ENCODE measurements at regions not wholly inside any gene's neighbourhood (a gene's known extent, or its start where the extent isn't known, plus 50 kb on each side); places are given as distances from the start of the nearest gene placed in this dataset.

DNA sequence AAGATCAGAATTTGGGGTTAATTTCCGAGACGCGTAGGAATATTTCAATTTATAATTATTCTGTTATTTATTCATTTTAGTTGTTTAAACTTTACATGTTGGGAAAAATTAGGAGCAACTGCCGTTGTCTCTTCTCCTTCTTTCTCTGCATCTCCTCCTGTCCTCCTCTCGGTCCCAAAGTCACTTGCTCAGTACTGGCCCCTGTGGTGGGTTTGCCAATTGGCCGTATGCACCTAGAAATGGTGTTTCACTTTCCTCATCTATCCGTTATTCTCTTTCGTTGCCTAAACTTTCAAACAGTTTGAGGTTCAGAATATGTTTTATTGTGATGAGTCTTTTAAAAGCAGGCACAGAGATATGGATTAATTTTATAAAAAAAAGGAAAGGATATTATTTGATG is 517.9 kb downstream of the PLCL1 start:
- DNase-seq: no peak

DNA sequence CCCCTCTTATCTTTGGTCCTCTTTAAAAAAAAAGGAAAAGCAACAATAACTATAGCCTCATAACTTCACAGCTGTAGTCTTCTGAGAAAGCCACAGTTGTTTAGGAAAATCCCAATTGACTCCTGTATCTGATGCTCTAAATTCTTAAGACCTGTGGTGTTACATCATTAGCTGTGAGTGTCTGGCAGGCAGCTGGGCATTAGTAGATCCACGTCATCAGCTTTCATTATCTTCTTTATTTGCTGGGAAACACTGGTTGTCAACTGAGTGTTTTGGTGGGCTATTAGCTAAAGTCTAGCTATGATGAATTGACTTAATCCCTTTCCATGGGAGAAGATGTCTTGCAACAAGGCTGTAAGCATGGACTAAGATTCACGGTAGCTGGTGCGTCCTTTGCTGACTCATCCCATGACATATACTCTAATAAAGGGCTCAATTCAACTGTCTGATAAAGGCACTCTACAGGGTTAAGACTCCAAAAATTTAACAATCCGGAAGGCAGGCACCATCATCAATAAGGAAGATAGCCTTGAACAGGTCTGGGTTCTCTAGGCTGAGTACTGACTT is 517.2 kb downstream of the PLCL1 start:
- no peak for DNase-seq

DNA sequence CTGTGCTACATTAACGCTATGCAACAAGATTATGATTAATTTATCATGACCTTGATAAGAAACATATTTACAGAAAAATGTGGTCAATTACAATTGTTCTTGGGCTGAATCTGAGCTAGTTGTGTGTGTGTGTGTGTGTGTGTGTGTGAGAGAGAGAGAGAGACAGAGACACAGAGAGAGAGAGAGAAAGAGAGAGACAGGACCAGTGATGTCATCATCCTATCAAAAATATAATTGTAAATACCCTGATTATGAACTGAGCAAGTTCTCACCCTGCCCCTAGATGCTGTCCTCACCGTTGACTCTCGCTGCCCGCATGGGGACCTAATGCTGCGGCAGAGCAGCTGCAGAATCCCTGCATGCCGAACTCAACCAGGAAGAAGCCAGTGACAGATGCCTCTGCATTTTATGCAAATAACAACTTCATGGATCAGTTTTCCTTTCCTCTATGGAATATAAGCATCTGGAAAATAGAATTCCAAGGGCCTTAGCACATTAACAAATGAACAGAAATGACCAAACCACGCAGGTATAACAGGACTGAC is 512.5 kb downstream of the PLCL1 start:
- no peak for DNase-seq

DNA sequence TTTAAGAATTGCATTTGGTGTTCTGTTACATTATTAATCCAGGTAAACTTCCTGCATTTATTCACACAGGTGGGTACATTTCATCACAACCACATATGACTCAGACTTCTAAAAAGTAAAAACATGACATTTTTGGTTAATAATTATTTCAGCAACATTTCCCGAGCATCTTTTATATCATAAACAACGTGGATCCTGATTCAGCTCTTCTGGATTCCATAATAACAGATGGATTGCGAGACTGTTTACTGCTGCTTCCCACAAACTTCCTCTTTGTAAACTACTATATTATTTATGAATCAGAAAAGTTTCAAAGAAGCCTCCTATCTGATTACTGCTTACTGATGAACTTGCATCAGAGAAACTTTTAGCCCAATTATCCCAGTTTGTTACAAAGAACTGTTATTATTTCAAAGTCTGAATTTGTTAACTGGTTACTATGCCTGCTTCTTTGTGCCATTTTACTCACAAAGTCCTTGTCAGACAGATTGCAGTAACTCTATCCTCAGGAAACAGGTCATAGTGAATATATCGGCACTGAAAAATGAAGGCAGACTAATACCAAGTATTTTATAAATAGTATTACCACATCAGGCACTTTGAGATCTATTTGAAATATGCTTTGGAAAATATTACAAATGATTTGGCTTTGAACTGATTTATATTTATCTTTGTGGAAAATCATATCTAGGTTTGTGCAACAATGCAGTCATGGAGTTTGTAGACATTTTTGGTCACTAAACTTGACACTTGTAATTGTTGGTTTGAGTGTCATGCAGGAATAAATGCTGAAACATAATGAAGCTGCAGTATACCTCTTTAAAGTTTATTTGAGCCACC is 511.6 kb downstream of the PLCL1 start:
- no peak for DNase-seq

DNA sequence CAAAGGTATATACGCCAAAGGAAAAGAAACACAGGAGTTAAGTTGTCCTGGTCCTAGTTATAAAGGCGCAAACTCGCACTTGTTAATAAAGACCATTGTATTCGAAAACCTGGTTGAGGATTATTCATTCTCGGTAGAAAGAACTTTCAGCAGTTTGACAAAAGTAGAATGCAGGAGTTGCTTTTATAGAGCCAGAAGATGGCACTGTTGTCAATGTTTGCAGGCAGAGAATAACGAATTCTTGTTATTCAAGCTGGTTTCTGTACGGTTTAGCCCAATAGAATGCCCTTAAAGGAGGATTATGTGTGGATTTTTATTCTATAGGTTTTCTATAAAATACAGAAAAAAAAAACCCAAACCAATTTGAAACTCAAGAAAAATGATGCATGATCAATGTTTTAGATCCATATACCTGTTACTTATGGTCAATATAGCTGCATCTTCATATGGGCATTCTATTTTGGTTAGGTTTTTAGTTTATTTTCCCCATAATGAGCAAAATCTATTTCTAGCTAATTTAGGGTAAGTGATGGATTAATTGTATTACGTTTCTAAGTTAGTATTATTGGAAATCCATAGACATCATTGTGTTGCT is 510.3 kb downstream of the PLCL1 start:
- peak in 3 of 6 experiments; percentile 13 to 54 (median 34) for DNase-seq

DNA sequence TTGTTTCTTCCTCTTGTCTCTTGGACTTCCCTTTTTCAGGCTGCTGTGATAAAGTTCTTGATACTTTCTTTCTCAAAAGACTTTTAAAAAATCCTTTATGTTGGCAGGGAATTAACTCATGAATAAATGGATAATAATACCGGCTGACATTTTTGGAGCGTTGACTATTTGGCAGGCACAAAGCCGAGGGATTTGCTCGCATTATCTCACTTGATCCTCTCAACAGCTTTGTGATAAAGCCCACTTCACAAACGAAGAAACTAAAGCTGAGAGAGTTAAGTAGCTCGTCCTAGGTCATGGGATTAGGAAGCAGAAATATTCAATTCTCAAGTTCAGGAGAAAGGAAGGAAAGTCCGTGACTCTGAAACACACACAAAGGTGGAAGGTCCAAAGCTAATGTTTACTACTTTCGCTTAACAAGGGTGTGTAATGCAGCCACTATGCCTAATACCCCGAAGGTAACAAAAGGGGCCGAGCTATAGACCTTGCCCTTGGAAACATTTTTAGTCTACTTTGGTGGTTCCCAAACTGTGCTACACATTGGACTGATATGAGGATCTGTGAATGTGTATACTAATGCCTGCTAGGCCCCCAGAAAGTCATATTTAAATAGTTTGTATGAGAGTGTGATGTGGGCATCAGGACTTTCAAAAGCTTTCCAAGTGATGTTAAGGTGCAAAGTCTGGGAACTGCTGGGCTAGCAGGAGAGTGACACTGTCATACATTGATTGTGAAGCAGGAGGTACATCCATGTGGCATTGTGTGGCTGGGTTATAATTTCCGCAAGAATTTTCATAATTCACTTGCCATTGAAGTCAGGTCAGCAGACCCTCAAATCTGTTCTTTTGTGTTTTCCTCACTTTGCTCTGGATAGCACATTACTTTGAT is 508.4 kb downstream of the PLCL1 start:
- no peak for DNase-seq

DNA sequence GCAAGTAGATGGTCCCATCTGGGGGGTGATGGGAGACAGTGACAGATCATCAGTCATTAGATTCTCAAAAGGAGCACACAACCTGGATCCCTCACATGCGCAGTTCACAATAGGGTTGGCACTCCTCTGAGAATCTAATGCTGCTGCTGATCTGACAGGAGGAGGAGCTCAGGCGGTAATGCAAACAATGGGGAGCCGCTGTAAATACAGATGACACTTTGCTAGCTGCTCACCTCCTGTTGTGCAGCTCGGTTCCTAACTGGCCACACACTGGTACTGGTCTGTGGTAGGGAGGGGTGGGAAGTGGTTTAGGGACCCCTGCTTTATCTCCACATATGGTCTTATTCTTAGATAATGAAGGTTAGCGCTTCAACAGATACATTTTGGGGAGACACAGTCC is 506.6 kb downstream of the PLCL1 start:
- no peak for DNase-seq

DNA sequence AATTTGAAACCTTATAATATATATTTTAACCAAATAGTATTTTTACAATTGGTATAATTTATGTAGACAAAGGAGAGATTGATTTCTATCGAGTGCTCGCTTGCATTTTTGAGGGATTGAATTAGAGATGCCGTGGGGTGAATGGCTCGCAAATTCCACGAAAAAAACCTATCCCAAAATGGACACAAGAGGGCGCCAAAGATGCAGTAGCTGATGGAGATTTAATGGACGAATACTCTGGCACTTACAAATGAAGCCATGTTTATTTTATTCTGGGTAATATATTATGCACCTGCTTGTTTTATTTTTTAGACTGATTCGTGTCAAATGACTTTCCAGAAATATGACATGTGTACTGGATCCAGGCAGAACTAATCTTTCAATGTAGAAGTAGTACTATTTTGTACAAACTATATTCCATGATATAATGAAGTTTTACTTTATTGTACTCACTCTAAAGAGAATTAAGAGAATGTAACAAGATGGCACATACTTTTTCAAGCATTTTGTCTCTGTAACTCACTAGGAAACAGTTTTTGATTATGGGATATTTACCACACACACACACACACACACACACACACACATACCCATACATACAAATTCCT is 505.4 kb downstream of the PLCL1 start:
- peak in 5 of 6 experiments; percentile 5 to 69 (median 15) for DNase-seq

DNA sequence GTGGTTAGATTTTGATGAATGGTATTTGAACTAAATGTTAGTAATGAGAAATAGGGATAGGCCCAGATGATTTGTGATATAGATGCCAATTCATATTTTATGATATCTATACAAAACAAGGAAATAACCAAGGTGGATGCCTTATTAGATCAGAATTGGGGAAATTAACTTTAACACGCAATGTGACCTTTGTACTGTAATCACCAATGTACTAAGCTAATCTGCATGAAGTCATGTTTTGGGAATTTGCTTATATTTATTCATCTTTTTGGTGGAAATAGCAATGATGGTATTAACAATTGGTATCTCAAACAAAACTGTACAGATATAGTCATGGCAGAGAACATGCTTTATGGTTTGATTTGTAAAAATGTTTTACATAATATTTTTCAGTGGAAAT is 504.7 kb downstream of the PLCL1 start:
- DNase-seq: no peak

DNA sequence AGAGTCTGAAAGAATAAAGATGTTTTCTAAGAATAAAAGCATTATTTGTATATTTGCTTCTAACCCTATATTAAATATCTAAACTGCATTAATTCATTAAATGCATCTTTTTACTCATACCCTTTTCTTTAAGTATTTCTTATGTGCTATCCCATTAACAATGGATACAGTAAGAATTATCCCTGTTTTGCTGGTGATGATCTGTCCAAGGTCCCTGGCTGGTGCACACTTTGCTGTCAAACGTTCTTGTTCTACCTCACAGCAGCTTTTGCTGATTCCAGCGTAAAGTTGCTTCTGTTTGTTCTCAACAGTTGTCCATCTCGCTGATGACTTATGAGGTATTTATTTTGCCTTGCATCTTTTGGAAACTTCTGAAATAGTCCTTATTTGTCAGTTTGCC is 504.0 kb downstream of the PLCL1 start:
- no peak for DNase-seq

DNA sequence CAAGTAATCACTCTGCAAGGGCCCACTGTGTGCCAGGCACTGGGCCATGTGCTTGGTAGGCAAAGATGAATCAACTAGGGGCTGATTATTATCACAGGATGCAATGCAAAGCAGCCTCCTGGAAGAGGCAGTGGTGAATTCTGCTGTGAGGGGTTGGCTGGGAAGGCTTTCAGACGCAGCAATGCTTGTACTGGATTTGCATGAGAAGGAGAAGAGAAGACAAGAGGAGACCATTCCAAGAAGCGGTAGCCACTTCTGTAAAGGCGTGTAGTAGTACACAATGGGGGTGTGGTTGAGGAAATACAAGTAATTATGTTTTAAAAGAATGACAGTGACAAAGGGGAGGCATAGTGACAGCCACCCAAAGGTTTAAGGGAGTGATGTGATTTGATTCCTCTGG is 502.7 kb downstream of the PLCL1 start:
- no peak for DNase-seq

DNA sequence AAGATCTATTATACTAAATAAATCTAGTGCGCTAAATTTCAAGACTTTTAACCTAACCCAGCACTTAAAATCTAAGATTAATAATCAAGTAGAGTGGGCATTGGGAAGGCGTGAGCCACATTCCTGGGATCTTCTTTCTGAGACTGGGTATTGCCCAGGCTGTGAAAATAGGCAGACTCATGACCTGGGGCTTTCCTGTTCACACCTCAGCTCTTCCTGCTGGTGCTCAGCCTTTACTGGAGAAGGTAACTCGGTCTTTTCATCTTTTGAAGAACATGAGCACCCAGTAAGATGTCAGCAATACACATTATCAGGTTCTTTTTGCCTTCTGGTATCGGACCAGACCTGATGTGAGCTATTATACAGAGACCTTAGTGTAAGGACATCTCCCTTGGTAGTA is 500.5 kb downstream of the PLCL1 start:
- DNase-seq: no peak

DNA sequence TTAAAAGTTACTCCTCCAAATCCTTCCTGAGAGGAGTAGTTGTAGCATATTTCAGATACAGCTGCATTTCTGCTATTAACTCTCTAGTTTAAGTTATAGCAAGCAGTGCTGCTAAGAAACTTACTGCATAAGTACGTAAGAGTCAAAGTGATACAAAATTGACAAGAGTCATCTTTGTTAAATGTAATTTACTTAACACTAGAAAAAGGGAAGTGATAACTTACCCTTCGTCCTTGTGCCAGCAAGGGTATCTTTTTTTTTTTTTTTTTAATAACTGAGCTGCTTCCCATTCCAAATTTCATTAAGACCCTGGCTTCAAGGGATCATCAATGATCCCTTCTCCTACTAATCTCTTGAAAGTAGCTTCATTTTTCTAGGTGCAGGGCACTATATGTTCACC is 493.0 kb downstream of the PLCL1 start:
- DNase-seq: no peak

DNA sequence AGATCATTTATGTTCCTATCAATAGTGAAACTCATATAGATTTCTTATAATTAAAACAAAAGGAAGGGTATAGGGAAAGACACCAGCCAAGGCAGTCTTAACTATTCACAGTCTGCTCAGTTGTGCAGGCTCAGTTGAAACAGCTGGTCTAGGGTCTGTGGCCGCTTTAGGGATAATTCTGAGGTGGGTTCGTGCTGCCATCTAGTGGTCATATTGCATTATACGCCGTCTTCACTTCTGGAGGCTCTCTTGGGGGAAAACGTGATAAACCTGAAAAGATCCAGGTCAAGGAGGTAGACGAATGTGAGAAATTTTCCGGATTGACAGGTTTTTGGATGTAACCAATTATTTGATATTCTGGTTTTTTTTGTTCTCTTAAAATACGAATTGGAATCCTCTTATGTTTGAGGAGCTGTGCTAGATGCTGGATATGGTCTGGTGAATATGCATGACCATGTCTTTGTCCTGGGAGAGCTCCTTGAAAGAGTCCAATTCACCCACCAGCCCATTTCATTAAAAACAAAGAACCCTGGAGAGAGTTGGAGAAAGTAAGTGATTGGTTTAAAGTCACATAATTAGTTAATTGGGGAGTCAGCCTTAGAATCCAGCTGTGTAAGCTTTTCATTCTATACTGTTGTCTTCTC is 492.4 kb downstream of the PLCL1 start:
- peak; percentile 7 to 76 (median 40) for DNase-seq

DNA sequence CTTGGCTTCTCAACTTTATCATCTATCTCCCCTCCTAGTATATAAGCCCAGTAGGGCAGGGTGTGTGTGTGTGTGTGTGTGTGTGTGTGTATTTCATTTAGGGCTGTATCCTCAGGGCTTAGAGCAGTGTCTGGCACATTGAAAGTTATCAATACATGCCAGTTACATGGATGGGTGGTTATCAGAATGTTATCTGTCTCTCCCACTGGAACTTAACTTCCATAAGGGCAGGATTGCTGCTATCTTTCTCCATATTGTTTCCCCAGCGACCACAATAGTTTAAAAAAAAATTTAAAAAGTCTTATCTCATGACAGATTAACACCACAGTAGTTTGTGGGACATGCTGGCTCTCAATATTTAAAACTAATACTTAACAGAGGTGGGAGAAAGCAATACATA is 488.9 kb downstream of the PLCL1 start:
- no peak for DNase-seq

DNA sequence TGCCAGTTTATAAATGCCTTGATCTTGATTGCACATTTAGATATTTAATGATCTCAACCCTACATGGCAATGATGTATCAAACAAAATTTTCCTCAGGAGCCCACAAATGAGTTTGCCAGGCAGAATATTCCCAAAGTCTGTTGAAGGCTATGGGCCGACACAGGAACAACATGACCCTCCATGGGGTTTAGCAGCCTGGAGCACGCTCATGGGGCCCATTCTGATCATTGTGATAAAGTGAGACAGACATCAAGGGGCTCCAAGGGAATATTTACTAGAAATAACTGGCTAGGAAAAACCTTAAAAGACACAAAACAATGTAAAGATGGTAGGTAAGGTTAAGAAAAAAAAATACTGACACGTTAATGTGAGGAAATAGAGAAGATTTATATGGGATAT is 485.4 kb downstream of the PLCL1 start:
- DNase-seq: no peak

DNA sequence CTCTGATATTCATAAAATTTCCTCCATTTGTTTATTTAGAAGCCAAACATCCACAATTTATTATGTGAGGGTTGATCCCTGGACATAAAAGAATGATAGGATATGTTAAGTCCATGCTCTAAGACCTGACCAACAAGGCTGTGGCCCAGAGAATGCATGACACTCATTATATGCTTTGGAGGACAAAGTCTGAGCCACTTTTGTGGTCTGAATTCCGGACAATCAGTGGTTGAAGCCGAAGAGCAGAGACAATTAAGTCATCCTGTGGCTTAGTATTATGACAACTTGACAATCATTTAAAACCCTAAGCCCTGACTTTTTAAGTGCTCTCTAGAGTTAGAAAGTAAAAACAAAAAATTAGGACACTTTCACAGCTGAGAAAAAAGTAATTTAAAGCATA is 483.3 kb downstream of the PLCL1 start:
- DNase-seq: no peak

DNA sequence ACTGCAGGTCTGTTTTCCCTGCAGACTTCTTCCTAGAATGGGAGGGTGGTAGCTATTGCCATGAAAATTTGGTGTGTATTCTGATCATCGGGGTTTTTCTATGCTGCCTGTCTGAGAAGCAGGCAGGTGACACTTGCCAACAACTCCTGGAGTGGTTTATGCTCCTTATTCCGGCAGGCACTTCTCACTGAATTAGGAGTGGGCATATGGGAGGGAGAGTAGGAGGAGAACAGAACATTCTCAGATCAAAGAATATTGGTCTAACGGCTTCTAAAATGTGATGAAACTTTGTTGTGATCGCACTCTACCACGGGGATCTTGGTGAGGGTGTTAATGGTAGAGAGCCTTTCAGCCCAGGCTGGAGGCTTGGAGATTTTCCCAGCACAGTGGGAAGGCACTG is 480.8 kb downstream of the PLCL1 start:
- DNase-seq: no peak

DNA sequence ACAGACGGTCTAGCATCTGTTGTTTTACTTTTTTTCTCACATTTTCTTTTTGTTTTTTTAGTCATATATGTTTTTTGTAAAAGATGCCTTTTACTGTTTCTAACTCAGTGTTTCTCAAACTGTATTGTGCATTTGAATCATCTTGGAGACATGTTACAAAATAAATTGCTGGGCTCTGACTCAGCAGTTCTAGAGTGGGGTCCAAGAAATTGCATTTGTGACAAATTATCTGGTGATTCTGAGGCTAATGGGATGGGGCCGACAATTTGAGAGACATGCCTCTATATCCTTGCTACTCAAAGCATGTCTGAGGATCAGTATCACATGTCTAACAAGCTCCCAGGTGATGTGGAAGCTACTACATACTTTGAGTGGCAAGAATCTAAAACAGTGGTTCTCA is 478.8 kb downstream of the PLCL1 start:
- no peak for DNase-seq

DNA sequence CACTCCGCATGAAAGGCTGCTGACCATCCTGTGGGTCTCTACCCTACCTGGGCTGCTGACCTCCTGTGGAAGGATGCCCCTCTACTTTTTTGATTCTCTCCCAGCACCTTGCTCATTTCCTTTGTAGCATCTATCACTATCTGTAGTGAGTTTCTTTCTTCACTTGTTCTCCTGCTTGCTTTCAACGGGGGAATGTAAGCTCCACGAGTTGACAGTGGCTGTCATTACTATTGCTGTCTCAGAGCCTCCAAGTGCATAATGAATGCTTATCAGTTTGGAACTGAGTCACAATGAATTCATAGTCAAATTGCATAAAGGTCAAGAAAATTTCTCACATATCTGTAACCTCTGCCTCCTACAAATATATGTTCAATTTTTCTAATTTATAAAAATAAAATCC is 477.7 kb downstream of the PLCL1 start:
- DNase-seq: no peak

DNA sequence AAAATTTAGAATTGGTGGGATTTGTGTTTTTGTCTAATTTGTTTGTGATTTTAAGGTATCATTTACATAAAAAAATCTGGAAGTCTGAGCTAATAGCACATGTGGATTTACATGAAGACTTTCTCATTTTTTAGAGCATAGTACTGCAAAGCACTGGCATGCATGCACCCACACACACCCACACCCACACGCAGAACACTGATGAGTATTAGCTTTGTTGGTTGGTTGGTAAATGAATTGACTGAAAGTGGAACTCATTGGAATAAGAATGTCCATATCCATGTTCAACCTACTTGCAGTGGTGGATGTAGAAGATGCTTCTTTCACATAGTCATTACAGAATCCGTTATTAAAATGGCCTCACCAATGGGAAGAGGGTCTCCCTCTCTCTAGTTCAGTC is 475.8 kb downstream of the PLCL1 start:
- no peak for DNase-seq

DNA sequence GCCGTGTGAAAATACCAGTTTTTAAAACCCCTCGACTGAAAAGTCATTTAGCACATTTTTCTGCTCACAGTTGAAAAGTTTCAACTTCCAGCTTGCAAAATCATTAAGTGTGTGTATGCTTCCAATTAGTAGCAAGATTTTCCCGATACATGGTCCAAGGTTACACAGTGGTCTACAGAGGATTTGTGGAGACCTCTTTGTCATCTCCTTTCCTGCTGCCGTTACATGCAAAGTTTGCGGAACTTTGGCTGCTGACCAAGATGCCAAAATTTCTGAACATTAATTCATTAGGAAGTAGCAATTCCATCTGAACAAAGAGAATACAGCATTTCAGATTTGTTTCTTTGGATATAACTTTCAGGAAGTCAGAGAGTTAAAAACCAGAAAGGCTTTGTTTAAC is 474.6 kb downstream of the PLCL1 start:
- DNase-seq: no peak
